HG03520 (cell line): ENCODE measurements at regions not wholly inside any gene's neighbourhood (a gene's known extent, or its start where the extent isn't known, plus 50 kb on each side); places are given as distances from the start of the nearest gene placed in this dataset.

Experiments
- ATAC-seq: cut with Tn5 transposase; IDR thresholded peaks from one replicate; pipeline ENCODE4 v1.9.1; 2021; ENCODE audit warnings: mild to moderate bottlenecking, moderate library complexity; ENCODE audit not compliant: unreplicated experiment

GRCh38 chr1:34270181-34270580 lies 93.5 kb downstream of the C1orf94 start:
- no peak for ATAC-seq

- ATAC-seq, result no peak
These were observed 95.4 kb downstream of the C1orf94 start for GRCh38 chr1:34272152-34272551.

GRCh38 chr1:34275150-34275549 lies 98.4 kb downstream of the C1orf94 start:
- ATAC-seq, result no peak

GRCh38 chr1:34276606-34277005 lies 99.9 kb downstream of the C1orf94 start:
- no peak for ATAC-seq

GRCh38 chr1:34277150-34277549 lies 100.4 kb downstream of the C1orf94 start:
- no peak for ATAC-seq

GRCh38 chr1:34278211-34278610 lies 101.5 kb downstream of the C1orf94 start:
- no peak for ATAC-seq

GRCh38 chr1:34279971-34280370 lies 103.3 kb downstream of the C1orf94 start:
- no peak for ATAC-seq

GRCh38 chr1:34280509-34280908 lies 103.8 kb downstream of the C1orf94 start:
- no peak for ATAC-seq

- no peak for ATAC-seq
These were observed 106.4 kb downstream of the C1orf94 start for GRCh38 chr1:34283142-34283541.

- ATAC-seq, result no peak
These were observed 109.8 kb downstream of the C1orf94 start for GRCh38 chr1:34286511-34286910.

GRCh38 chr1:34290831-34291230 lies 114.1 kb downstream of the C1orf94 start:
- ATAC-seq, result no peak

GRCh38 chr1:34292472-34292871 lies 115.8 kb downstream of the C1orf94 start:
- ATAC-seq, result no peak

GRCh38 chr1:34296059-34296458 lies 119.4 kb downstream of the C1orf94 start:
- no peak for ATAC-seq

GRCh38 chr1:34302798-34303197 lies 126.1 kb downstream of the C1orf94 start:
- no peak for ATAC-seq

GRCh38 chr1:34303218-34303617 lies 126.5 kb downstream of the C1orf94 start:
- no peak for ATAC-seq

- ATAC-seq, result no peak
These were observed 129.9 kb downstream of the C1orf94 start for GRCh38 chr1:34306568-34306967.

- ATAC-seq, result no peak
These were observed 135.7 kb downstream of the C1orf94 start for GRCh38 chr1:34312359-34312758.

GRCh38 chr1:34315974-34316373 lies 139.3 kb downstream of the C1orf94 start:
- no peak for ATAC-seq

GRCh38 chr1:34316773-34317172 lies 140.1 kb downstream of the C1orf94 start:
- ATAC-seq, result no peak

- no peak for ATAC-seq
These were observed 142.5 kb downstream of the C1orf94 start for GRCh38 chr1:34319218-34319617.

- ATAC-seq, result no peak
These were observed 143.5 kb downstream of the C1orf94 start for GRCh38 chr1:34320053-34320669.

- ATAC-seq, result no peak
These were observed 146.3 kb downstream of the C1orf94 start for GRCh38 chr1:34322969-34323368.

- no peak for ATAC-seq
These were observed 148.3 kb downstream of the C1orf94 start for GRCh38 chr1:34324879-34325440.
